NT2/D1 (cell line): ENCODE measurements at regions not wholly inside any gene's neighbourhood (a gene's known extent, or its start where the extent isn't known, plus 50 kb on each side); places are given as distances from the start of the nearest gene placed in this dataset.
"Not testable (repeated sequence)": the region's sequence is repeated elsewhere in the genome, so short reads cannot be mapped to it uniquely, and the experiment has no call there.

Experiments
- DNase-seq: peaks from one replicate; pipeline ENCODE4 v3.0.0-alpha.2; 2011; ENCODE audit warnings: low read depth, low spot score
- H3K27me3 ChIP-seq: 2 replicates; pipeline ENCODE4 v1.6.0; 2011; ENCODE audit warnings: mild to moderate bottlenecking; ENCODE audit not compliant: insufficient read length, insufficient read depth
- H3K36me3 ChIP-seq: 2 replicates; pipeline ENCODE4 v1.6.1; 2011; ENCODE audit warnings: mild to moderate bottlenecking, low read length, mixed read lengths; ENCODE audit not compliant: insufficient read depth, insufficient read length
- H3K4me1 ChIP-seq: 2 replicates; pipeline ENCODE4 v1.5.1; 2011; ENCODE audit not compliant: insufficient read depth, insufficient read length
- H3K4me3 ChIP-seq: 2 replicates; pipeline ENCODE4 v1.5.1; 2011; ENCODE audit warnings: low read depth; ENCODE audit not compliant: insufficient read length
- H3K9ac ChIP-seq: 2 replicates; pipeline ENCODE4 v1.6.0; 2011; ENCODE audit warnings: low read depth; ENCODE audit not compliant: insufficient read length
- H3K9me3 ChIP-seq: 2 replicates; pipeline ENCODE4 v1.5.1; 2011; ENCODE audit warnings: mild to moderate bottlenecking, low read length; ENCODE audit not compliant: insufficient read depth
- SUZ12 ChIP-seq: IDR thresholded peaks from 2 replicates; pipeline ENCODE4 v1.6.1; 2011; ENCODE audit not compliant: insufficient read length, insufficient read depth; ENCODE audit errors: extremely low read depth
- YY1 ChIP-seq: IDR thresholded peaks from 2 replicates; pipeline ENCODE4 v1.6.1; 2011; ENCODE audit not compliant: insufficient read length, insufficient read depth
- ZNF274 ChIP-seq: IDR thresholded peaks from 2 replicates; pipeline ENCODE4 v1.6.1; 2011; ENCODE audit warnings: mild to moderate bottlenecking, low read depth, low read length

- TF ChIP-seq YY1 (no peak), ZNF274 (no peak), SUZ12 (no peak)
- peak; percentile 68 for DNase-seq
- no peaks in the 10 kb centered on the region for H3K4me1 ChIP-seq
- H3K4me3 ChIP-seq, result no peak overlapping the region
- no peaks in the 10 kb centered on the region for H3K9me3 ChIP-seq
- no peak overlapping the region for H3K9ac ChIP-seq
- peaks cover 93% of the 10 kb centered on the region for H3K27me3 ChIP-seq
- H3K36me3 ChIP-seq, result no peaks in the 10 kb centered on the region
Measured at GRCh38 chr7:113366122-113366521, 247.8 kb upstream of the SMIM30 start.

- H3K9ac ChIP-seq, result no peak overlapping the region
- TF ChIP-seq SUZ12 (no peak), YY1 (no peak), ZNF274 (no peak)
- no peak for DNase-seq
- H3K9me3 ChIP-seq, result no peaks in the 10 kb centered on the region
- no peaks in the 10 kb centered on the region for H3K4me1 ChIP-seq
- H3K36me3 ChIP-seq, result no peaks in the 10 kb centered on the region
- no peak overlapping the region for H3K4me3 ChIP-seq
- H3K27me3 ChIP-seq, result no peaks in the 10 kb centered on the region
Measured at GRCh38 chr7:113349339-113349738, 231.0 kb upstream of the SMIM30 start.

GRCh38 chr7:113339661-113340060 is 221.3 kb upstream of the SMIM30 start:
- Histone ChIP-seq H3K9me3 (no peaks in the 10 kb centered on the region), H3K4me3 (no peak overlapping the region), H3K4me1 (no peaks in the 10 kb centered on the region), H3K9ac (no peak overlapping the region), H3K27me3 (no peaks in the 10 kb centered on the region), H3K36me3 (no peaks in the 10 kb centered on the region)
- no peak for DNase-seq
- TF ChIP-seq SUZ12 (no peak), ZNF274 (no peak), YY1 (no peak)

- no peak for DNase-seq
- Histone ChIP-seq H3K36me3 (no peaks in the 10 kb centered on the region), H3K9ac (no peak overlapping the region), H3K9me3 (no peaks in the 10 kb centered on the region), H3K4me1 (no peaks in the 10 kb centered on the region), H3K27me3 (no peaks in the 10 kb centered on the region), H3K4me3 (no peak overlapping the region)
- TF ChIP-seq SUZ12 (no peak), YY1 (no peak), ZNF274 (no peak)
Measured at GRCh38 chr7:113338071-113338696, 219.8 kb upstream of the SMIM30 start.

- H3K9me3 ChIP-seq, H3K4me1 ChIP-seq, H3K9ac ChIP-seq, H3K27me3 ChIP-seq, DNase-seq, H3K4me3 ChIP-seq, H3K36me3 ChIP-seq: not testable (repeated sequence)
Measured at GRCh38 chr7:113336838-113337237, 218.5 kb upstream of the SMIM30 start.

GRCh38 chr7:113331155-113331898 is 213.0 kb upstream of the SMIM30 start:
- Histone ChIP-seq H3K36me3 (no peaks in the 10 kb centered on the region), H3K4me1 (peaks cover 2% of the 10 kb centered on the region), H3K9me3 (no peaks in the 10 kb centered on the region), H3K27me3 (no peaks in the 10 kb centered on the region), H3K4me3 (no peak overlapping the region), H3K9ac (no peak overlapping the region)
- DNase-seq, result peak; percentile 36
- TF ChIP-seq ZNF274, result no peak

GRCh38 chr7:113321201-113321600 is 202.8 kb upstream of the SMIM30 start:
- no peaks in the 10 kb centered on the region for H3K4me1 ChIP-seq
- H3K9me3 ChIP-seq, result no peaks in the 10 kb centered on the region
- no peaks in the 10 kb centered on the region for H3K36me3 ChIP-seq
- H3K27me3 ChIP-seq, result no peaks in the 10 kb centered on the region
- TF ChIP-seq ZNF274 (no peak), YY1 (no peak), SUZ12 (no peak)
- DNase-seq, result no peak
- H3K9ac ChIP-seq, result no peak overlapping the region
- H3K4me3 ChIP-seq, result no peak overlapping the region
